ENCODE measurements at regions not wholly inside any gene's neighbourhood (a gene's known extent, or its start where the extent isn't known, plus 50 kb on each side); places are given as distances from the start of the nearest gene placed in this dataset.

DNA sequence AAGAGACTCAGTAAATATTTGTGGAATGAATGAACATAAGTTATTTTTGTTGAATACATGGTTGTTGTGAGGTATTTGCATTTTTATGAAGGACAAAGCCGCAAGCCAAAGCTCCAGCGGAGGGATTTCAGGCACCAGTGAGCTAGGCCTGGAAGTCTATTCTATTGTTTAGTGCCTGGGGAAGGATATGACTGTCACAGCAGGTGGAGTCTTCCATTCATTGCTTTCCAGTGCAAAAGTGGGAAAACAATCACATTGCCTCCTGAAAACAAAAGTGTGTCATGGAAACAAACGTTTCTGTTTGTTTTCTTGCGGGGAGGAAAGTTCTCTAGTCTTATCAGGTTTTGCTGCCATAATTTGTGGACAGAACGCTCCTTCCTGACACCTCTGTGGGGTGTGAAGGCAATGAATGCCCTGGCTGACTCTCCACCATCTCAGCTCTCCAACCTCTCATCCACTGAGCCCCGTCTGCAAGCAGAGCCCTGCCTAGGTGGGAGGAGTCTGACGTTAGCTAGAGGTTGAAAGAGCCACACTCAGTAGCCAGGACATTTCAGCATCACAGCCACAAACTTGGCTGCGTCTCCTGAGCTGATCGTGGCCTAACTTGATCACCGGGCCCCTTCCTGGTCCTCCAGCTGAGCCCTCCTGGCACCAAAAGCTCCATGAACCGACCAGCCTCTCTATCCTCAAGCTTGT is 739.1 kb downstream of the MATN1 start:
- H3K4me1 ChIP-seq = no peaks in the 10 kb centered on the region
- no peaks in the 10 kb centered on the region for H3K36me3 ChIP-seq
- H3K4me3 ChIP-seq = no peak overlapping the region
- no peak overlapping the region for H3K27ac ChIP-seq
- DNase-seq = no peak
- no peaks in the 10 kb centered on the region for H3K9me3 ChIP-seq
- TF ChIP-seq, protein P1, sequence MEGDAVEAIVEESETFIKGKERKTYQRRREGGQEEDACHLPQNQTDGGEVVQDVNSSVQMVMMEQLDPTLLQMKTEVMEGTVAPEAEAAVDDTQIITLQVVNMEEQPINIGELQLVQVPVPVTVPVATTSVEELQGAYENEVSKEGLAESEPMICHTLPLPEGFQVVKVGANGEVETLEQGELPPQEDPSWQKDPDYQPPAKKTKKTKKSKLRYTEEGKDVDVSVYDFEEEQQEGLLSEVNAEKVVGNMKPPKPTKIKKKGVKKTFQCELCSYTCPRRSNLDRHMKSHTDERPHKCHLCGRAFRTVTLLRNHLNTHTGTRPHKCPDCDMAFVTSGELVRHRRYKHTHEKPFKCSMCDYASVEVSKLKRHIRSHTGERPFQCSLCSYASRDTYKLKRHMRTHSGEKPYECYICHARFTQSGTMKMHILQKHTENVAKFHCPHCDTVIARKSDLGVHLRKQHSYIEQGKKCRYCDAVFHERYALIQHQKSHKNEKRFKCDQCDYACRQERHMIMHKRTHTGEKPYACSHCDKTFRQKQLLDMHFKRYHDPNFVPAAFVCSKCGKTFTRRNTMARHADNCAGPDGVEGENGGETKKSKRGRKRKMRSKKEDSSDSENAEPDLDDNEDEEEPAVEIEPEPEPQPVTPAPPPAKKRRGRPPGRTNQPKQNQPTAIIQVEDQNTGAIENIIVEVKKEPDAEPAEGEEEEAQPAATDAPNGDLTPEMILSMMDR (IDR thresholded peaks at IDR 0.05) = no peak
- H3K27me3 ChIP-seq = peaks cover 0 to 12% of the 10 kb centered on the region in 2 donors
- intact Hi-C loops (cut with DNase I; ENCODE audit: low total_unique reads) = no loop called here

DNA sequence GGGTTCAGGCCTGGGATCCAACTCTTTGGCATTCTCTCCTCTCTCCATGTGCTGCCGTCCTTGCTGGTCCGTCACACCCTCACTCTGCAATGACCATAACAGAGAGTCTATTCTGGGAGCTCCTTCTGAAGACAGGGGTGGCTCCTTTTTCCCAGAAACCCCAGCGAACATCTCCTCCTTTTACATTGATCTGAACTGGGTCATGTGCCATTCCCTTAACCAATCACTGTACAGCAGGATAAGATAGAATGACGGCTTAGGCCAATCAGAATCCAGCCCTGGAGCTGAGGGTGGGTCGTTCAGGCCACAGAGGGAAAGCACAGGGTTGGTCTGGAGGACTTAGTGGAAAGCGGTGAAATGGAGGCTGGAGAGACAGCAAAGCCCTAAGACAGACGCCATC is 740.1 kb downstream of the MATN1 start:
- Histone ChIP-seq H3K4me3 (no peak overlapping the region), H3K4me1 (no peaks in the 10 kb centered on the region), H3K9me3 (no peaks in the 10 kb centered on the region), H3K27me3 (peaks cover 0 to 12% of the 10 kb centered on the region in 2 donors), H3K36me3 (no peaks in the 10 kb centered on the region), H3K27ac (no peak overlapping the region)
- TF ChIP-seq, protein P1 (IDR thresholded peaks at IDR 0.05) = no peak
- DNase-seq = no peak
- intact Hi-C loops (cut with DNase I; ENCODE audit: low total_unique reads) = no loop called here

DNA sequence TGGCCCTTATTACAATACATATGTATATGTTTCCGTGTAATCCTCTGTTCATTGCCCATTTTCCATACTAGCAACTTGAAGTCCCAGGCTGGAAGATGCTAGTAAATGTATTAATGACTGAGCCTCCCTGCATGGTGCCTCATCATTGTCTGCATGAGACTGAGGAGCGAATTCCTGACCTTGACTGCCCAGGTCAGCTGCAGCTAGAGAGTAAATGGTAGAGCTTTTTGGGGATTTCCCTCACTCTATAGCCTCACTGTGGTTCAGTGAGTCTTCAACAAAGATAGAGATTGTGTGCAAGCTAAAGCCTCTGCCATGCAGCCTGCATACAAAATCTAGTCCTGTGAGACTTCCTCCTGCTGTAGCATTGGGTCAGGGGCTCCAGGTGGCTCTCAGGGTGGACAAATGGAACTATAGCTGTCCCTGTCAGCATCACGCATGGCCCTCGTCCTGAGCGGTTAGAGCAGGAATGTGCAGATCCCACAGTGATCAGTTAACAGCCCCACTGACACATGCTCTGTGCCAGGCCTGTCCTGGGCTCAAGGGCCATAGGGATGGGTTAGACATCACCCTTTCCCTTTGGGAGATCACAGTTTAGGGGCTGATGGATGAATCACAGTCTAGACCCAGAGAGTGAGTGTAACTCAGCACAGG is 741.7 kb downstream of the MATN1 start:
- intact Hi-C loops (cut with DNase I; ENCODE audit: low total_unique reads) = no loop called here
- Histone ChIP-seq H3K4me1 (no peaks in the 10 kb centered on the region), H3K36me3 (no peaks in the 10 kb centered on the region), H3K9me3 (peaks cover 0 to 10% (median 0%) of the 10 kb centered on the region in 3 donors), H3K27ac (no peak overlapping the region), H3K27me3 (peaks cover 0 to 10% of the 10 kb centered on the region in 2 donors), H3K4me3 (no peak overlapping the region)
- no peak for DNase-seq
- TF ChIP-seq, protein P1 (IDR thresholded peaks at IDR 0.05) = no peak

DNA sequence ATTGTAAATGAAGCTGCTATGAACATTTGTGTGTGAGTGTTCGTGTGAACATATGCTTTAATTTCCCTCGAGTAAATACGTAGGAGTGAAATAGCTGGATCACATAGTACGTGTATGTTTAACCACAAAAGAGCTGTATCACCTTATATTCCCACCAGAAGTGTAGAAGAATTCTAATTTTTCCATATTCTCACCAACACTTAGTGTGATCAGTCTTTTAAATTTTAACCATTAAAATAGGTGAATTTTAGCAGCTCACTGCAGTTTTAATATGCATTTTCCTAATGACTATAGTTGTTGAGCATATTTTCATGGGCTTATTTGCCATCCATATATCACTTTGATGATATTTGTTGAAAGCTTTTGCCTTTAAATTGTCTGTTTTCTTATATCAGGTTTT is 741.2 kb downstream of the PTPRU start:
- H3K4me3 ChIP-seq = no peak overlapping the region
- no peaks in the 10 kb centered on the region for H3K36me3 ChIP-seq
- H3K9me3 ChIP-seq = peaks cover 0 to 10% (median 0%) of the 10 kb centered on the region in 3 donors
- no peaks in the 10 kb centered on the region for H3K4me1 ChIP-seq
- TF ChIP-seq, protein P1 (IDR thresholded peaks at IDR 0.05) = no peak
- H3K27me3 ChIP-seq = peaks cover 0 to 9% of the 10 kb centered on the region in 2 donors
- intact Hi-C loops (cut with DNase I; ENCODE audit: low total_unique reads) = no loop called here
- H3K27ac ChIP-seq = no peak overlapping the region
- no peak for DNase-seq

DNA sequence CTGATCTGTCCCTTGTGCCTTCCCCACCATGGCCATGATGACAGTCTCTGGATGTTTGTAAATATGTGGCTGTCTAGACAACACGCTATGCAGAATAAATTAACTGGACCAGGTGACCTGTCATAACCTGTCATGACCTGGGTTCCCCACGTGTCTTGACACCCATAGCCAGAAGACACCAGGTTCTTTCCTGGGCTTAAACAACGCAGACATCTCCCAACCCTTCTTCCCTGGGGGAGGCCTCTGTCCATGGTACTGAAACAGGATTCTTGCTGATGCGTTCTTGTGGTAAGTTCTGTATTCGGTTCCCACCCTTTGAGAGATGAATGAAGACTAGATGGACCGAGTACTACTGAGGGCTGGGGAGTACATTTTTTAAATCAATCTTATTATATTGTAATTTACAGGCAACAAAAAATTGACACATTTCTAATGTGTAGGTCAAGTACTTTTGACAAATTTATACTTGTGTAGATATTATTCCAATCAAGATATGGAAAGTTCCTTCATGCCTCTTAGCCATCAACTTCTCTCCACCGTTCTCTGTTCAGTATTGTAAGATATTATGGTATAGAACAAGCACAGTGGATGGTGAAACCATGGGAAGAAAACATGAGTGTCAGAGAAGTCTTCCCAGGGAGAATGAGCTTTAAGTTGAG is 738.8 kb downstream of the PTPRU start:
- Histone ChIP-seq H3K27me3 (peaks cover 0 to 10% of the 10 kb centered on the region in 2 donors), H3K9me3 (peaks cover 0 to 10% (median 0%) of the 10 kb centered on the region in 3 donors), H3K36me3 (no peaks in the 10 kb centered on the region), H3K4me3 (no peak overlapping the region), H3K27ac (no peak overlapping the region), H3K4me1 (no peaks in the 10 kb centered on the region)
- DNase-seq = no peak
- TF ChIP-seq, protein P1 (IDR thresholded peaks at IDR 0.05) = no peak
- intact Hi-C loops (cut with DNase I; ENCODE audit: low total_unique reads) = no loop called here

All from tibial artery (tissue), 4 donors.